ENCODE measurements at regions not wholly inside any gene's neighbourhood (a gene's known extent, or its start where the extent isn't known, plus 50 kb on each side); places are given as distances from the start of the nearest gene placed in this dataset.

DNA sequence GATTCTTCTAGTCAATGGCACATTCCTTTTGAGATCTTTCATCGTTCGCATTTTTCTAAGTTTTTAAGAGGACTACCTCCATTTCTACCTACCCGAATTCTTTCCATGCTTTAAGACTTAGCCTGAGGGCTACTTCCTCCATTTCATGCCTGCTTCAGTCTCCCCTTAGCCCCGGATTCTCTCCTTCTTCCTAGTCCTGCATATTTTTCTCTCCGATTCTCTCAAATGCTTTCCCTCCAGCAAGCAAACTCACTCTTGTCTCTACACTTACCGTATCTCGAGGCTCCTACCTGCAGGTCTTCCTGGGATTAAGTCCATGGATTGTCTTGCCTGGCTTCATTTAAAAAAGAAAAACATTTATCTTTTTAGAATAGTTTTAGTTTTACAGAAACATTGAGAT is 354.4 kb downstream of the MYCN start:
- no peak for DNase-seq (ENCODE audit: low spot score)

DNA sequence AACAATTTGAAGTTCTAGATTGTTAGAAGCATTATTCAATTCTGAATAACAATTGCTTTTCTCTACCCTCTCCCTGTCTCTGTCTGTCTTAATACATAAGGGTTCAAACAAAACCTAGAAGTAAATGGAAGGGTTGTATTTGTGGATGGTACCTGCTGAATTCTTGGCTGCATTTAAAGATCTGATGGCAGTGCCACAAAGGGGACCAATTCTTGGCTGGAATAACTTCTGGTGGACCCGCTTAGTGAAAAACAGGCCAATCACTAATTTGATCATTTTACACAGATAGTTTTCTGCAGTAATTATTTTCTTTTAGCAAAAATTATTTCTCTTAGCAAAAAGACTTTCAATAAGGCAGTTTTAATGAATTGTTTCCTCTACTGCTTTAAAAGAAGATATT is 353.5 kb downstream of the MYCN start:
- intact Hi-C loops (cut with DNase I): no loop called here
- DNase-seq (ENCODE audit: low spot score): no peak

More for the DNA sequence above, 354.4 kb downstream of the MYCN start:
- intact Hi-C loops (cut with DNase I): no loop called here

DNA sequence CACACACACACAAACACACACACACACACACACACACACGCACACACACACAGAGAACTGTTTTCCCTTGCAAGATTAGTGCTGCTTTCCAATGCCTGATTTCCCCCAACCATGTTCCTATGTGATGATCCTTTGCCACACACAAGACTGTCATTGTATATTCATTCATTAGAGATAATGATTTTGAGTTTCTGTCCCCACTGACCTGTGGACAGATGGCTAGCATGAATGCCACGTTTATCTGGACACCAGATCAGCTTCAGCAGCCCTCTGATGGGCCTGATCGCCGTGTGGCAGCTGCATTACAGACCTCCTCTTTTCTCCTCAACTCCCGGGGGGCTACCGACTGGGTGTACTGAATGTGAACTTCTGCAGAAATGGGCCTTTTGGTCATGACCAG is 353.0 kb downstream of the MYCN start:
- intact Hi-C loops (cut with DNase I): no loop called here

DNA sequence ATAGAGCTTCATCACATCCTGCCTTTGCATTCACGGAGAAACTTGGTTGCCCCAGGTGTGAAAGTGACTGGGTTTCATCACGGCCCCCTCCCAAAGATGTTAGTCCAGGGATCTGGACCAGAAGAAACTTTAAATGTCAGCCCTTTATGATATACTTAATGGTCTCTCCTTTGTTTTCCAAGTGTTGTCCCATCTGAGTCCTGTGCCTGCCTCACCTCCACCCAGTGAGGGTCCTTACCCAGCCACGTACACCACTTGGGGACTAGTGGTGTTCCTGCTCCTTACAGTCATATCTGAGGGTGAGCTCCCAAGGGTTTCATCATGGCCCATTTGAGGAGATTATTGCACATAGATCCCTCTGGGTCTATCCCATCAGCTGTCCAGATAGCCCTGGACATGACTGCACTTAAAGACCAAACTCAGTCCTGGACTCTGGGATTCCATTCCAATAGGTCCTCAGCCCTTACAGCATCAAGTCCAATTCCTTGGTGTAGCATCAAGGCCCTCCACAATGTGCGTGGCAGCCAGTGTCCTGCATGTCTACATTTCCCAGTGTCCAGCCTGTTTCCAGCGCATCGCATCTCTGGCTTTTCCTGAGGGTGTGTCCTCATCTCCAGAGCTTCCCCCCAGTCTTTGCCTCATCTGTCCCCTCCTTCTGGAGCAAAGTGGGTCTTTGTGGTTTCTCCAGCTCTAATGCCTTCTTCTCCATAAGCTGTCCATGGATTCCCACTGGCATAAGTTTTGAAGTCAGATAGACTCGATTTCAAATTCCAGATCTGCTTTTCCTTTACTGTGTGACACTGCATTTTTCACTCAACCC is 351.6 kb downstream of the MYCN start:
- intact Hi-C loops (cut with DNase I): no loop called here
- DNase-seq (ENCODE audit: low spot score): no peak

More for the DNA sequence above, 353.0 kb downstream of the MYCN start:
- no peak for DNase-seq (ENCODE audit: low spot score)

DNA sequence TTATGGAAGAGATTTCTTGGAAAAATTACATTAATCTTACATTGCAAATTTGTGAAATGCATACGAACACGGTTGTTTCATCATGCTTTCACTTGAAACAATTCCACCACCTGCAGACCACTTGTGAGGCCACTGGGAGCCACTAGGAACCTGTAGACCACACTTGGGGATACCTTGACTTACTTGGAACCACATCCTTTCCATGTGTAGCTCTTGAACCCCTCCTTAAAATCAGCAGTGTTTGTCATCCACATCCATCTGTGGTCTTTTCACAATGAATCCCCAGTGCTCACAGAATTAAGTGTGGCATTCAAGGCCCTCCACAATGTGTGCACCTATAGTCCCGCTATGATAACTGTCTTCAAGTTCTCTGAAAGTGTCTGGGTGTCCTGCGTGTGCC is 350.9 kb downstream of the MYCN start:
- intact Hi-C loops (cut with DNase I): no loop called here
- no peak for DNase-seq (ENCODE audit: low spot score)

DNA sequence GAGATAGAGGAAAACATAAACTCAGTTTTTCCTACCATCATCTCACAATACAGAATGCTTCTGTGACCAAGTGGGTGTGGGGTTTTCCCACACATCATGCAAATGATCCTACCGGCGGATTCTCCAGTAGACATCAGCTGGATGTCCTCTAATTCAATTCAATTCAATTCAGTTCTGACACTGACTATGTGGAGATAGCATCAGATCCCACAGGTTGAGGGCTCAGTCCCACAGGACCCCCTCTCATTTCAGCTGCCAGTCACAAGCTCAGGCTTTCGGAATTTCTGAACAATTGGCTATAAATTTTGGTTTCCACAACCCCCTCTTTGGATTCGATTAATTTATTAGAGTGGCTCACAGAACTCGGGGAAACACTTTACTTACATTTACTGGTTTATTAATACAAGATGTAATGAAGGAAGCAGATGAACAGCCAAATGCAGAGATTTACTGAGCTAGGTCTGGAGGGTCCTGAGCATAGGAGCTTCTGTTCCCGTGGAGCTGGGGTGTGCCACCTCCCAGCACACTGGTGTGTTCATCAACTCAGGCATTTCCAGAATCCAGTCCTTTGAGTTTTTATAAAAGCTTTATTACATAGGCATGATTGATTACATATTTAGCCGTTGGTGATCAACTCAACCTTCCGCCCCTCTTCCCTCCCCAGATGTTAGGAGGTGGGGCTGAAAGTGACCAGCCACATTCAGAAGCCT is 350.1 kb downstream of the MYCN start:
- no peak for DNase-seq (ENCODE audit: low spot score)
- intact Hi-C loops (cut with DNase I): no loop called here

DNA sequence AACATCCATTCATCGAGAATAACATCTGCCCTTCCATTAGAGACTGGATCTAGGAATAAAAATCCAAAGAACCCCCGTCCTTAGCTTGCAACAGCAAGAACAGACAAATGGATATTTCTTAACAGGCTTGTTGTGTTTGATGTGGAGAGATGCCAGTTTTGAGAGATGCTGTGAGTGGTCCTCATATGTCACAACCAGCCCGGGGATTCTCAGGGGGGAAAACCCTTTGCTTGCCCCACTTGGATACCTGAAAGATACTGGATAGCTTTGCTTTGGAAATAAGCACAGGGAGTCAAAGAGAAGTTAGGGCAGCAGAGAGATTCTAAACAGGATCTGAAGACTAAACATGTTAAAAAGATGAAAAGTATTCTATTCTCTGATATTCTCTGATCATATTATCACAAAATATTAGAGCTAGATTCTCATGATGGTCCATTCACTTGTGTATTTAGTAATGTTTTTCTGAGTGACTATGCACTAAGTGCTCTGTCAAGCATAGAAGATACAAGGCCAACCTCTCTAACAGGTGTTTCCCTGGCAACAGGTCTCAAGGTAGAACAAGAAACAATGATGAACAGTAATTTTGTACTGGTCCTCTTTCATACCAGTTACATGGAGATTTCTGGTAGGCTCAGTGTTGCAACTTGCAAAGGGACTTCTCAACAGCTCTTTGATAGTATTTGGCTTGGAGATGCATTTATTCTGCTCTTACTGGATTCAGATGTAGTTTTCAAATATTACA is 348.2 kb downstream of the MYCN start:
- intact Hi-C loops (cut with DNase I): no loop called here

DNA sequence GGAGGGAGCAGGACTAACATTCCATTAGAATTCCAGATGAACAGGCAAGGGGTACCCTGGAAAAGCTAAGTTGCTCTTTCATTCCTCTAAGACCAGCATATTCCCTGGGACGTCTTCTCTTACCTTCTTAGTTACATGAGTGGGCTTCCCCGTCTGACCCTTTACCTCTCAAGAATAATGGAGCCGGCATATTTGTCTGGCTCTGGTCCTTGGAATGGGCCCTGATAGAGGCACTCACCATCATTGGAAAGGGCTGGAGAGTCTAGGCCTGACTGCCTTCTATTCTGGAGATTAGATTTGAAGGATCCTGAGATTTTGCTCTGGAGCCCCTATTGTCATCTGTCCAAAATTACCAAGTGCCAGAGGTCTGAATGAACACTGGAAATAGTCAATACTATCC is 347.5 kb downstream of the MYCN start:
- no peak for DNase-seq (ENCODE audit: low spot score)
- intact Hi-C loops (cut with DNase I): no loop called here

More for the DNA sequence above, 348.2 kb downstream of the MYCN start:
- DNase-seq (ENCODE audit: low spot score): no peak

DNA sequence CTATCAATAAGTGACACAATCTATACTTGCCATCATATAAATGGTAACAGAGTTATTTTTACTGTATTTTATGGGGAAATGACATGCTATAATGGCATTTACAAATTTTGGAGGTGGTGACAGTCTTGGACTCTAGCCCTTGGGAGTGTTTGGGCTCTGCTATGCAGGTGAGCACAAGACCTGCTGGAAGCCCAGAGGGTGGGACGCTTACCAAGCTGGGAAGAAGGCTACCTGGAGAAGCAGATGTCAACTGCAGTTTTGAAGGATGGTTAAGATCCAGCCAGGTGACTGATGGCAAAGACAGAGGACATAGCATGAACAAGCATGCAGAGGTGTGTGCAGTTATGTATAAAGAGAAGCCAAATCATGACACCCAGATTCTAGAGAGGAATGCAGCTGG is 346.9 kb downstream of the MYCN start:
- intact Hi-C loops (cut with DNase I): no loop called here
- DNase-seq (ENCODE audit: low spot score): no peak

DNA sequence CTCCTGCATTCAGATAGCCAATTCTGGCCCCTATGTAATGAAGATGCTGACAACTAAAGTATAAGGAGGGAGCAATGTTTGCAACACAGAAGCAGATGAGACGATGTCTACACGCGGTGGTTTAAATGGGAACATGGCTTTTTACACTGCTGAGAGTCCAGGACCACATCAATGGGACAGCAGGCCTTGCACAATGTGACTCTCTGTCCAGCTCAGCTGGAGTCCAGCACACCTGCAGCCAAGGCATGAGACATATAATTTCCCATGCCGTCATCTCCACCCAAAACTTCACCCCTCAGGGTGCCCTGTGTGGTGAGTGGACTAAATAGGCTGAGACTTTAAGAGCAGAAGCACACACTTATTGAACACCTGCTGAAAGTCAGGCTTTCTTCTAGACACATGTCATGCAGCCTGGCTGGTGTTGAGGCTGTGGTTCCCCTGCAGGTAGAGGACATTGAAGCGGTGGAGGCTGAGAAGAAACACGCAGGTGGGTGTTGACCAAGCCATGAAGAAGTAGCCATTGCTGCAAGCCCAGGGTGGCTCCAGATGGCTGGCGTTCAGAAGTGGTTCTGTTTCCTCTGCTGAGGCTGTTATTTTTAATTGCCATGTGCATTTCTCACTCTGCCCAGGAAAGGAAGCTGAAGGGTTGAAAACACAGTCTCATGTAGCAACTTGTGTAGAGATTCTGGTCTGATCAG is 345.6 kb downstream of the MYCN start:
- no peak for DNase-seq (ENCODE audit: low spot score)
- intact Hi-C loops (cut with DNase I): no loop called here

DNA sequence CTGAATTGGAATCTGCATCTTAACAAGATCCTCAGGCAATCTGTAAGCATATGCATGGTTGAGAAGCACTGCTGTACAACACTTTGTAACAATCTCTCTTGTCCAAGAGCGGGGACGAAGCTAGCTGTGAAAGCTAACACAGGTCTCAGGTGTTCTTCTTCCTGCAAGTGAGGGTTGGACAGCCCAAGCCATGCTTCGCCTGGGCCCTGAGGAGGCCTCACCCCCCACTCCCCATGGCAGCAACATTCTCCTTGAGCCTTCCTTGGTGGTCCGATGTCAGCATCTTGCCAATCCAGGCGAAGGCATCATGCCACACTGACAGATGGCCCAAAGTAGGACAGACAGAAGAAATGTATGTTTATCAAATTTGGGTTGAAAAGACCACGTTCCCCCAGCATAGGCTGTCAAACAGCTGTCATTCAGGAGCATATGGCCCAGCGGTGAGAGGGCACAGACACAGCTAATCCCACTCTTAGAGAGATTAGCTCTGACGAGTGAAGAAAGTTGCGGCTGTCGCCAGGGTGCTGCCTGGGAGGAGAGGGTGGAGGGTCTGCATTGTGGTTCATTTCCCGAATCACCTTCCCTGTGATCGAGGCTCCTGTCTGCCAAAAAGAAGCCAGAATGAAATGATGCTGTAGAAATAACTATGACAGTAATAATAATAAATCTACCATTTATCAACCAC is 344.7 kb downstream of the MYCN start:
- intact Hi-C loops (cut with DNase I): no loop called here
- no peak for DNase-seq (ENCODE audit: low spot score)

DNA sequence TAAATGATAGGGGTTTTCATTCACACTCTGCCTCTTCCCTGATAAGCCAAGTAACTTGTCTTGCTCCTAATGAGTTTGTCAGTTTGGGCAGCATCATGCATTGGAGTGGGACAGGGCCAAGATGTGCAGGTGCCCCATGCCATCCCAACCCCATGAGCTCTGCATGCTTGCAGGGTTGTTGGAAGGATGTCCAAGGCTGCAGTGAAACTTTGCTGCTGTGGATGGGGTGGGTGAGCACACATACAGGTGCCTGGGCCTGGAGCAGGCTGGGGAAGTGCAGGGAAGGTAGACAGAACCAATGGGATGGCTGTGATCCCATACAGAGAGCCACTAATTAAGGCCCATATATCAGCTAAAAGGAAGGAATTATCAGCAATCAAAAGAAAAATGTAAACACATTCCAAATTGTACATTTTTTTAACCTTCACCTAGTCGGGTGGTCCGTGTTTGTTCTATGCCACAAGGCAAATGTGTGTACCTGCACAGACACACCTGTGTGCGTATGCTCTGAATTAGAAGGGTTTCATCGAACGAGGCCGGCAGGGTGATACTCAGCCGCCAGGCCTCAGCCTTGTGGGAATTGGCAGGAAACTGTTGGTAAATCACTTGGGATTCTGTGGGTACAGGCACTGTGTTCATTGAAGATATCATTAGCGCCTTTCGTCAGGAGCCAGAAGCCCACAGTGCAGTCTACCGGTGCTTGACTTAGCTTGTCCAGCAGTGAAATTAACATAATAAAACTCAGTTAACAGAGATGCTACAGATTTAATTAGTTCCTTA is 342.9 kb downstream of the MYCN start:
- DNase-seq (ENCODE audit: low spot score): no peak

DNA sequence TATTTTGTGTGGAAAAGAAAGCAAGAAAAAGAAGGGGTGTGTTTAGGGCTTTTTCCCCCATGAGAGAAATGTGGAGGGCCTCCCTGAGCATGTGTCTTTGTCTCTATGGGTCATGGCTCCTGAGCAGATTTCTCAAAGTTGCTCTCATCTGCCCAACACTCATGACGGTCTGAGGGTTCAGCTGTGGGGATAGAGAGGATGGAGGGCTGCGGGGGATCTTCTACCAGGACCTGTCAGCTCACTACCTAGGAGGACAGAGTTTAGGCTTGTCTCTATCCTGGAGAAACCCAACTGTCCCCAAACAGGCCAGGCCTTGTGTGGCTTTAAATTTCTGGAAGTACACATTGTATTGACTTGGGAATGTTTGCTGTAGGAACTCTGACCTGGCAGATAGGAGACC is 342.2 kb downstream of the MYCN start:
- DNase-seq (ENCODE audit: low spot score): no peak
- intact Hi-C loops (cut with DNase I): loop anchor here (2.0 kb wide), 2 partner anchors 344 to 644 kb away; no protein-coding TSS in a partner anchor

More for the DNA sequence above, 342.9 kb downstream of the MYCN start:
- intact Hi-C loops (cut with DNase I): loop anchor here (2.0 kb wide), 2 partner anchors 344 to 644 kb away; no protein-coding TSS in a partner anchor

DNA sequence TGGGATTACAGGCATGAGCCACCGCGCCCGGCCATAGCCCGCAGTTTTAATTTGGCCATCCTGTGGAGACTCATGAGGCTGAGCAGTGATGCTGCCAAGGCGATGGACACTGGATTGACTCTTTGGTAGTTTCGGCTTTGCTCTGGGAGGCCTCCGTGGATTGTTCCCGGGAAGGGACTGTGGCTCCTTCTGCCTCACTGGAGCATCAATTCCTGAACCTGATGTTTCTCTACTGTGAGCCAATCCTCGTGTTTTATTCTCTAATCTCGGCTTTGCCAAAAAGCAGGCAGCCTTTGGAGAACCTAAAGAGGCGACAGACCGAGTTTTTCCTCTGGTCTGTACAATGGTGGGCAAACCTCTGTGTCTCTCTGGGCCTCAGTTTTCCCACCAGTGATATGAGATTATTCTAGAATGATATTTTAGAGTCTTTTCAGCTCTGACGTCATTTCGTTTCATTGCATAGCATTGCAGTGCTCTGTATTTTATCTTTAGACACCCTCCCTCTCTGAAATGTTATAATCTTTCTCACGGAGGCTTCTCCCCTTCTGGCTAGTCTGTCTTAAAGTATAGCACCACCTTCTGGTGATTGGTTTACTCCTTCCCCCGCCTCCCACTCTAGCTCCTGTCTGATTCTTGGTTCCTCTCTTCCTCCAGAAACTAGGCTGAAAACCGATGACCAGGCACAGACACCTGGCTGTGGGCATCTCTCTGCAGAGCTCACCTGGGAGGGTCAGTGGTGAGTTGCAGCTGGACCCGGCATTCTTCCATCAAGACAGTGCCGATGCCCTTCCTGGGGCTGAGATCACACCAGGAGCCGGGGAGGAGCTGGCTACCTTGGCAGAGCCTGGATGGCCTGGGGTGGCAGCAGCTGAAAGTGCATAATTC is 341.3 kb downstream of the MYCN start:
- intact Hi-C loops (cut with DNase I): loop anchor here (2.0 kb wide), 2 partner anchors 343 to 643 kb away; no protein-coding TSS in a partner anchor
- no peak for DNase-seq (ENCODE audit: low spot score)

DNA sequence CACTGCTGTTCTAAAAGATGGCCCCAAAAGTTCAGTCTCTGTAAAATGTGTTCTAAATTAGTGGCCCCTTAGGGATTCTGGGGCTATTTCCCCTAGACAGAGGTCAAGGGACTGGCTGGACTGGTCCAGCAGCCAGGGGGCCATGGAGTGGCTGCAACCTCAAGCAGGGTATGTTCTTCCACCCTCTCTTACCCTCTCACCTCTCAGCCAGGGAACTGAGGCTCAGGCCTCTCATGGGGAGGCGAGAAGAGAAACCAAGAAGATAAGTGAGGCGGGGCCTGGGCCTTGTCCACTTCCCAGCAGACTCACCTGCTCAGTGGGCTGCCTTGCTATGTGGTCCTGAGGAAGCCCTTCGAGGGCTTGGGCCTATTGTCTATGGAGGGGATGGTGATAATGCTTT is 339.7 kb downstream of the MYCN start:
- intact Hi-C loops (cut with DNase I): no loop called here
- DNase-seq (ENCODE audit: low spot score): no peak

DNA sequence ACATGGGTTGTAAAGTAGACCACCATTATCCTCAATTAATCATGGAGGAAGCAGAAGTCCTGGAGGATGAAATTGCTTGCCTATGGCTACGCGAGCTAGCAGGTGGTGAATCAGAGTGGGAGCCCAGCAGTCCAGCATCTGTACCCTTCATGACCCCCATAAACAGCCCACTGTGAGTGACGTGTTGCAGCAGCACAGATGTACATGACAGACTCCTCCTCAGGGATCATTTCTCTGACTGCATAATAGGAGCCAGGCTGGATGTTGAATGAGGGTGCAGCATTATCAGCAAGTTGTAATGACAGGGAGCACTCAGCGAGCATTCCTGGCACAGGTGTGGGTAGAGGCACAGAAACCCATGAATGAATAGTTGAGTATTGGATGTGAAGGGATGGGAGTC is 339.3 kb downstream of the MYCN start:
- intact Hi-C loops (cut with DNase I): no loop called here

DNA sequence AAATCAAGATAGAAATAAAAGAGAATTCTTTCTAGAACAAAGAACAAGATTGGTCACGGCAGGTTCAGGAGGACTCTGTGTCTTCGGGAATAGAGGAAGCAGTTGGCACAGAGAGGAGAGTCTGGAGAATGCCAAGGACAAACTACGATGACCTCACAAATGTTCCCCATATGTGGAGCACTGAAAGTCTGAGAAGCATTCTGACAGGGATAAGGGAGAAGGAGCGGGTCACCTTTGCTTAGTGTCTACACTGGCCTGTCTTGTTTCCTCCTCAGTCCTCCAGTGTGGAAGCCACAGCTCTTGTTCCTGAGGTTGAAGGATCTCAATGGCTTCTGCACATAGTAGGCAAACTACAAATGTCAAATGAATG is 338.8 kb downstream of the MYCN start:
- intact Hi-C loops (cut with DNase I): no loop called here
- no peak for DNase-seq (ENCODE audit: low spot score)

More for the DNA sequence above, 339.3 kb downstream of the MYCN start:
- DNase-seq (ENCODE audit: low spot score): no peak

Measured in cardiac septum (tissue), 1 donor.